ENCODE measurements at regions not wholly inside any gene's neighbourhood (a gene's known extent, or its start where the extent isn't known, plus 50 kb on each side); places are given as distances from the start of the nearest gene placed in this dataset.
"Not testable (repeated sequence)": the region's sequence is repeated elsewhere in the genome, so short reads cannot be mapped to it uniquely, and the experiment has no call there.

DNA sequence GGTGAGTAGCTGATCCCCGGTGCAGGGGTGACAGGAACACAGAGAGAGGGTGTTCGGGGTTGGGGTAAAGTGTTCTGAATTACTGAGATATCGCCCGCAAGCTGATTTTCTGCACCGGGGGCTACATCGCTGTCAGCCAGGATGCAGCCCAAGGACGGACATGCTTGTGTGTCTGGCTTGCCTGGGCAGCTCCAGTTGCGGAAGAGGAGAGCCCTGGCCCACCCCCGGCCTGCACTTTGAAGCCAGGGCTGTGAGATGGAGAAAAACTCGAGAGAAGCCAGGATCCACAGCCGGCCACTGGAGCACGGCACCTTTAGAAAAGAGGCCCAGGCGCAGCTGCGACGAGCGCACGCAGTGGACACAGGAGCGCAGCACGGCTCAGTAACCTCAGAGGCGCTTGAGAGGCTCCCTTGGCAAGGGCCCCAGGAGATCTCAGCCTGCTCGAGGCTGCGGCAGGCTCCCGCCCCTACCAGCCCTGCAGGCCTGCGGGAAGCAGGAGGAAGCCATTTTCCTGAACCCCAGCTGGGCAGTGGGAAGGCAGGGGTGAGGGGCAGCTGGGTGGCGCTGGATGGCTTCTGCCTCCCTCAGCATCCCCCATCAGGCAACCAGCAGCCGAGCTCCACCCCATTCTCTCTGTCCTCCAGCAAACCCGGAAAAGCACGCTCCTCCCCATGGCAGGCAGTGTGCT lies 59.2 kb downstream of the C9orf50 start:
- no peak for DNase-seq (ENCODE audit: low read depth)

DNA sequence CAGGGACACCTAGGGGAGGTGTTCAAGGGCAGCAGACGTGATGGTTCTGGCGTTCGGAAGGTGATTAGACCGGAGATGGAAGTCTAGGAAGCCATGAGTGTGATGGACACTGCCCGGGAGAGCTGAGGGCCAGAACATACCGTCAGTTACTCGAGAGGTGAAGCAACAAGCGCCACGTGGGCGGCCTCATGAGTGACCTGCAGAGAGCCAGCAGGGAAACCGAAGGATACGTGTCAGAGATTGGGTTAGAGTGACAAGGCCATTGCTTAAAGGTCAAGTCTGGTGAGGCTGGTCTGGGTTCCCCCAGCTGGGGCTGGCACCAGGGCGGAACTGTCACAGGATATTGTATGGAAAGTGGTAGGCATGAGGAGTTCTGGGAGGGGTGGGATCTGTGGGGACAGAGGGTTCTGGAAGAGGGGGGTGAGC lies 60.0 kb downstream of the C9orf50 start:
- no peak for DNase-seq (ENCODE audit: low read depth)

DNA sequence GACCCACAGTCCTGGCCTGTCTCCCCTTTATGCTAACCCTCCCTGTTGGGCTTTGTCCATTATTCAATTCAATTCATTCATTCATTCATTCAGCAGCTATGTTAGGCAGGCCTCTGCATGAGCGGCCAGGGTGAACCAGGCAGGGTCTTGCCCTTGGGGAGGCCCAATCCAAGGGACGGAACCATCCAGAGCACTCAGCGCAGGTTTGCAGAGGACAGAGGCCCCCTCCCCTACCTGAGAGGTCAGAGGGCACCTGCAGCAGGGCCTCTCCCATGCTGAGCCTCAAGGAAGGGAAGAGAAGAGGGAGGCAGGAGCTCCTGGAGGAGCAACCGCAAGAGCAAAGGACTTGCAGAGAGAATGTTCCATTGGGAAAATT lies 61.4 kb downstream of the C9orf50 start:
- DNase-seq (ENCODE audit: low read depth): no peak

DNA sequence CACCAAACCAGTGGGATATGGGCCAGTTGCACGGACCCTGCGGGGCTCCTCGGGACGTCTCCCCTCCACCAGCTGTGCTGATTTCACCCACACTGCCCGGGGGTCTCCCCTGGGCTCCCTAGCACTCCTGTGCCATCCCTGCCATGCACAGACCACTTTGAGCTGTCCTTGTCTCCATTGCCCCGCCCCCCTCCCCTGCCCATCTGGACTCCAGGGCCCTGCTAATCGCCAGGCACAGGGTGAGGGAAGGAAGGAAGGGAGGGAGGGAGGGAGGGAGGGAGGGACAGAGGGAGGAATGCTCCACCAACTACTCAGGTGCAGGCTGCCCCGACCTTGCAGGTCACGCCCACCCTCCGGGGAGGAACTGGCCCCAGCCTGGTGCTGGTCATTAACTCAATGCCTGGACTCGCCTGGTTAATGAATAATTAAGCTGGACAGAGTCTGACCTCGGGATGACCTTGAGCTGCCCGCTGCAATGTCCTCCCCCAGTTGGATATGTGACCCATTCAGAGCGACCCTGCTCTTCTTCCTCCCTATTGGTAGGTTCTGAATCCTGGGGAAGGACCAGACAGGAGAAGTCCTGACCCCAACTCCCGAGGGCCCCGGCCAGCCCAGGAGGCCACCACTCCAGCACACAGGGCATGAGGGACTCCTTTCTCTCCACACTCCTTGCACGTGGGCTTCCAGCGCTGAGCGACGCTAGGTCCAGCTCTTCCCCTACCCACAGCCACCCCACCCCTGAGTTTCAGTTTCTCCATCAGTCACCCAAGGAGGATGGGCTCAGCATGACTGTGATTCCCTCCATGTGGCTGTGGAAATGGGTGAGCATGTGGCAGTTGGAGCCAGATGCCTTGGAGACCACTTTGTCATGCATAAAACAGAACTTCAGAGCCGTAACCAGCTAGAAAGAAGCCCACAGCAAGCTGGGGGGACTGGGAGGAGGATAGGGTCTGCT lies 62.1 kb downstream of the C9orf50 start:
- no peak for DNase-seq (ENCODE audit: low read depth)

DNA sequence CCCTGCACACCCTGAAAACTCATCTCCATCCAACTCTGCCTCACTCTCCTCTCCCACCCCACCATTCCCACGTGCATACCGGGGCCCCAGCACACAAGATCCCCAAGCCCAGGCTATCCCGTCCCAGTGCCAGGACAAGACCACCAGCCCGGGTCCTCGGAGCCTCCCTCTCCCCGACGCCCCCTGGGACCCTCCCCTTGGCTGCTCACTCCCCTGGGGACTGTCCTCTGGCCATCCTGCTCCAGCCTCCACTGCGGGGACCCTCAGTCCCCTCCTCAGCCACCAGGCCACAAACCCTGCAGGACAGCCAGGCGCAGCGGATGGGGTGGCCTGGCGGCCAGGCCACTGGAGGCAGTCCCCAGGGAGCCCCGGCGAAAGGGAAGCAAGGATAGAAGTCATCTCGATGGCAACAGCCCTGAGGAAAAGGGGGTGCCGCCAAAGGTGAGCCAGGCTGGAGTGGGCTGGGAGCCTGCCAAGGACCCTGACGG lies 62.8 kb downstream of the C9orf50 start:
- no peak for DNase-seq (ENCODE audit: low read depth)

DNA sequence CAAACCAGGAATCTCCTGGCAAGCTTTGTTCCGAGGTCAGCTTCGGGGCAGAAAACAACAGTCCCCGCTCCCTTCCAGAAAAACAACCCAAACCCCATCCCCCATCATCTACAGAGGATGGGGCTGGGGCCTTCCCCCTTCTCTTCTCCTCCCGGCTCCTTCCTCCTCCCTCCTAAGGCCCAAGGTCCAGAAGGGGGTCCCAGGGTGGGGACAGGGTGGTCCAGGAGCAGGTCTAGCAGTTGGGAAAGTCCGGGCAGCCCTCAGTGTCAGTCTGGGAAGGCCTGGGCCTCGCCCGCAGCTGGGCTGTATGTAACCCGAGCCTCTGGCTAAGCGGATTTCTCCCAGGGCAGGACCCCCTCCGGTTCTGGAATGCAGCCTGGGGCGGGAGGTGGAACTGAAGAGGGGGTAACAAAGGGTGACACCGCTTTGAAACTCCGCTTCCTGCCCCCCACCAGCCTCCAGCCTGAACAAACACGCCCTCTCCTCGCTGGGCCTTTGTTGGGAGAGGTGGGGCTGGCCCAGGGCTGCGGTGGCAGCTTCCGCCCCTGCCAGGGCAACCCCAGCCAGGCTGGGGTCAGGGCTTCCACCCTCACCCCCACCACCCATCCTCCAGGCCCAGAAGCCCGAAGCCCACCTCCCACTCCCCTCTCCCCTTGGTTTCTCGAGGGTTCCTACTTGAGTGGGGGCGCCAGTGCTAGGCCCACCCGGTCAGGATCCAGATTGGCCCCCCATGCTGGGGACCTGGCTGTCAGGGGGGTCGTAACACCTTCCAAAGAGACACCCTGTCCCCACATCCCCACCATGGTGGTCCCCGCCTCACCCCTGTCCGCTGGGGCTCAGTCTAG lies 63.5 kb downstream of the C9orf50 start:
- DNase-seq (ENCODE audit: low read depth): no peak

DNA sequence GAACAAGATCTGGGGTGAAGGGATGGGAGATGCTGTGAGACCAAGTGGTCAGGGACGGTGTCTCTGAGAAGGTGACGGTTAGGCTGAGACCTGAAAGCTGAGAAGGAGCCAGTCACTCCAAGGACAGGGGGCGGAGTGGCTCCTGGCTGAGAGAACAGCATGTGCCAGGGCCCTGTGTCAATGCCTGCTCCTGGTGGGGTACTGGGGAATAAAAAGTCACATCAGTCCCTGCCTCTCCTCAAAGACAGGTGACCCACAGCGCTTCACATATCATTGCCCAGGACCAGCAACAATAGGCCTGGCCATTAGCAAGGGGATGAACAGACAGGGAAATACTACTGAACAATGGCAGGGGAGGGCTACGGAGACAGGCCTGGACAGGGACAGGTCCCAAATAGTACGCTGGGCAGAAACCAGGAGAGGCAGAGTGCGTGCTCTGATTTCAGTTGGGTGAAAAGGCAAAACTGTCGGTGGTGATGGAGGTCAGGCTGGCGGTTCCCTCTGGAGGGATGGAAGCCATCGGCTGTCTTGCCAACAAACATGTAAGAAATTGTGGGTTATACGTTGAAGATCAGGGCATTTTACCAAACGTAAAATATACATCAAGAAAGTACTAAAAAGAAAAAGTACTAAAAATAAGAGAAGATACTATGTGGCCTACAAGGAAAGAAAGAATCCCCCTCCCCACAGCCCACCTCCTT lies 64.3 kb downstream of the C9orf50 start:
- no peak for DNase-seq (ENCODE audit: low read depth)

DNA sequence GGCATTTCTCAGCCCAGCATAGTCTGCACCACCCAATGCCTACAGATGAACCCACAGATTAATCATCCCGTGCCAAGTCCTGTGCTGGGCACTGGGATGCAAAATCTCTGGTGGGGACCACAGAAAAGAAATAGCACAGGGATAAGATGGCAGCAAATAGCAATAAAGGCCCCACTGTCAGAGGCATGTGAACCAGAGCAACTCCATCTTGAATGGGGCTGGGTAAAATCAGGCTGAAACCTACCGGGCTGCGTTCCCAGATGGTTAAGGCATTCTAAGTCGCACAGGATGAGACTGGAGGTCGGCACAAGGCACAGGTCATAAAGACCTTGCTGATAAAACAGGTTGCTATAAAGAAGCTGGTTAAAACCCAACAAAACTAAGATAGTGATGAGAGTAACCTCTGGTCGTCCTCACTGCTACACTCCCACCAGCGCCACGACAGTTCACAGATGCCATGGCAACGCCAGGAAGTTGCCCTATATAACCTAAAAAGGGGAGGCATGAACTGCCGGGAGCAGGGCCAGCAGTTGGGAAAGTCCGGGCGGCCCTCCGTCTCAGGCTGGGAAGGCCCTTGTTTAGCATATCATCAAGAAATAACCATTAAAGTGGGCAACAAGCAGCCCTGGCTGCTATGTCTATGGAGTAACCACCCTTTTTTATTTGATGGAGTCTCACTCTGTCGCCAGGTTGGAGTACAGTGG lies 65.2 kb downstream of the C9orf50 start:
- no peak for DNase-seq (ENCODE audit: low read depth)

DNA sequence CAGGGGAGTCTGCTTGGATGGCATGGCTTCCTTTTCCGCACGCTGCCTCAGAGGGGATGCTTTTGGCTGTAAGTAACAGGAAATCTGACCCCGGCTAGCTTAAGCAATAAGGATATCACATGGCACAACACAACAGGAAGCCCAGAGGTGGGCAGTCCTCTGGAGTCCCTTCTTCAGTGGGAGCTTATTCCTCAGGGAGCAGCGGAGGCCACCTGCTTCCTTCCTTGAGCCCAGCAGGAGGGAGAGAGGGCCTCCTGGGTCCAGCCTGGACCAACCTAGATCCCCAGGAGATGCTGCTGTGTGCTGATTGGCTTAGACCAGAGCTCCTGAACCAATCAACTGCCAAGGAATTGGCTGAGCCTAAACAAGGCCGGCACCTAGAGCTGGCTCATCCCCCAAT lies 66.3 kb downstream of the C9orf50 start:
- DNase-seq (ENCODE audit: low read depth): no peak

DNA sequence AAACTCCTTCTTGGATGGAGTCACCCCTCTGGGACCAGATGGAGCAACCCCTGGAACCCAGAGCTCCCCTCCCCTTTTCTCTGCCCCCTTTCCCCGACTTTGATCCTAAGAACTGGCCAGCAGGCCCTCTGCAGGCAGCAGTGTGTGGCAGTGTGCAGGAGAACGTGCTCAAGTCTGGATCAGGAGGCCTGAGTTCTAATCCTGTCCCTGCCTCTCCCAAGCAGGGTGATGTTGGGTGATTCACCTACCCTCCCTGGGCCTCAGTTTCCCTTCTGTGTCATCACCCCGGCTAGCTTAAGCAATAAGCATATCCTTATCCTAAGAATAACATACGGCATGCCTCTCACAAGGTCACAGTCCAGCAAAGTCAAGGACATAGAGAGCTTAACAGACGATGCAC lies 67.6 kb downstream of the C9orf50 start:
- no peak for DNase-seq (ENCODE audit: low read depth)

DNA sequence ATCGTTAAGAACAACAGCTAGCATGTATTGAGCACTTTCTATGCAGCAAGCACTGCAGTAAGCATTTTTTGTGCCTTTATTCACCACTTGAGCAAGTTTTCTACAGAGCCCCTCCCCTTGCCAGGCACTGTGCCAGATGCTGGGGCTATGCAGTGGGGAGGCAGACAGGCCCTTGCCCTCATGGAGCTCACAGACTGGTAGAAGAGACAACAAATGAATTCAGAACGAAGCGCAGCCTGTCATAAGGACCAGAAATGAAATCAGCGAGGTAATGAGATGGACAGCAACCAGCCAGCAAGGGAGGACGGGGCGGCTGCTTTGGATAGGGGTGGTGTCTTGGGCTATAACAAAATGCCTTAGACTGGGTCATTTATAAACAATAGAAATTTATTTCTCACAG lies 68.8 kb downstream of the C9orf50 start:
- DNase-seq (ENCODE audit: low read depth): no peak

DNA sequence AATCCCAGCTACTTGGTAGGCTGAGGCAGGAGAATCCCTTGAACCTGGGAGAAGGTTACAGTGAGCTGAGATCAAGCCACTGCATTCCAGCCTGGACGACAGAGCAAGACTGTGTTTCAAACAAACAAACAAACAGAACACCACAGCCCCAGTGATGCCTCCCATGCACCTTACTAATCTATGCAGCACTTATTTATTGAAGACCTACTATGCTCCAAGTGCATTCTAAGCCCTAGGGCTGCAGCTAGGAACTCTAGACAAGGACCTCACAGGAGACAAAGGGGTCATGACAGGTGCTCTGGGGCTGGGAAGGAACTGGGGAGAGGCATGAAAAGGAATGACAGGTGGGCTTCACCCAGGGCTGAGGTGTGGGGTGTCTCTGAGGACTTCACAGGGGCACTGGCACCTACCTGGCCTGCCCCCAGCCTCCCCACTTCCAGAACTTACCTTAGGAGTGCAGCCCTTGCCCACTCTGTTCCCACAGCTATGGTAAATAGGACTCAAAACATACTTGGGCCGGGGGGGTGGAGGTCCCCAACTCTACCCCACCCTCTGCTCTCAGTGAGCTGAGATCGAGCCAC lies 69.4 kb downstream of the C9orf50 start:
- no peak for DNase-seq (ENCODE audit: low read depth)

DNA sequence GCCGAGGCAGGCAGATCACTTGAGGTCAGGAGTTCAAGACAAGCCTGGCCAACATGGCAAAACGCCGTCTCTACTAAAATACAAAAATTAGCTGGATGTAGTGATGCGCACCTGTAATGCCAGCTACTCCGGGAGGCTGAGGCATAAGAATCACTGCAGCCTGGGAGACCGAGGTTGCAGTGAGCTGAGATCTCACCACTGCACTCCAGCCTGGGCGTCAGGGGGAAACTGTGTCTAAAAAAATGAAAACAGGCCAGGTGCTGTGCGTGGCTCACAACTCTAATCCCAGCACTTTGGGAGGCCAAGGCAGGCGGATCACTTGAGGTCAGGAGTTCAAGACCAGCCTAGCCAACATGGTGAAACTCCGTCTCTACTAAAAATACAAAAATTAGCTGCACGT lies 69.9 kb downstream of the C9orf50 start:
- DNase-seq (ENCODE audit: low read depth): not testable (repeated sequence)

DNA sequence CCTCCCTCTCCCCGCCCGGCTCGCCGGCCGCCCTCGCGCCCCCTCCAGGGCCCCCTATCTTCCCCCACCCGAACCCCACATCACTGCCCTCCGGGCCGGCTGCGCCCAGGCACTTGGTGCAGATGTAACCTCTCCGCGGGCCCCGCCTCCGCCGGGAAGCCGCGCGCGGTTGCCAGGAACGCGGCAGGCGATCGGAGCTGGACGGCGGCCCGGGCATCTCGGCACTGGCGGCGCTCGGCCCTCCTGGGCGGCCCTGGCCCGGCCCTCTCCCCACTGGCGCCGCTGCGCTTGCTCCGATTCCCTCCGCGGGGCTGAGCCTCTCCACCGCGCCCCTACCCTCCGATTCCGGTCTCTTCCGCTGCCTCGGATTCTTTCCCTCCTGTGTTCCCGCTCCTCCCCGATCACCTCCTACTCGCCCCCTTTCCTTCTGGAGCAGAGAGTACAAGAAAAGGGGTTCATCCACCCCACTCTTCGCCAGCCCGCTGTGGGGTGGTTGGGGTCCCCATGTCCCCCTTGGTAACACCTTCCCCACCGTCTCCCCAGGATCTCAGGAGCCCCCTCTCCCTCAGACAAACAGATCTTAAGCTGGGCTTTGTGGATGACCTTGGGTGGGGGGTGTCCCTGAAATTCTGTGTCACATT lies 70.6 kb downstream of the C9orf50 start:
- DNase-seq (ENCODE audit: low read depth): no peak

DNA sequence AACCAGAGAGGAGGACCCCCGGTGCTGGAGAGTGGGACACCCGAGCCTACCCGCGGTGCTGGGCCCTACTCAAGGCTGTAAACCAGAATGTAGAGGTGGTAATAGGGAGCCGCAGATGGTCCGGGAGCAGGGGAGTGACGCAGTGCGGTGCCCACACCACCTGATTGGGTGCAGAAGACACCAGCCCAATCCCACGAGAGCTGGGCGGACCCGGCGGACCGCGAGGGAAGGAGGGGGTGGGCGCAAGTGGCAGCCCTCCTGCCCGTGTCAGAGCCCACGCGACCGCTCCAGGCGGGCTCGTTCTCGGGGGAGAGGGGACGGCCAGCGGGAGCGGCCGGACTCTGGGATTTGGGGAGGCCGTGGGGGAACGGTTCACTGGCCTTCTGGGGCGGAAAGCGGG lies 71.2 kb downstream of the C9orf50 start:
- no peak for DNase-seq (ENCODE audit: low read depth)

DNA sequence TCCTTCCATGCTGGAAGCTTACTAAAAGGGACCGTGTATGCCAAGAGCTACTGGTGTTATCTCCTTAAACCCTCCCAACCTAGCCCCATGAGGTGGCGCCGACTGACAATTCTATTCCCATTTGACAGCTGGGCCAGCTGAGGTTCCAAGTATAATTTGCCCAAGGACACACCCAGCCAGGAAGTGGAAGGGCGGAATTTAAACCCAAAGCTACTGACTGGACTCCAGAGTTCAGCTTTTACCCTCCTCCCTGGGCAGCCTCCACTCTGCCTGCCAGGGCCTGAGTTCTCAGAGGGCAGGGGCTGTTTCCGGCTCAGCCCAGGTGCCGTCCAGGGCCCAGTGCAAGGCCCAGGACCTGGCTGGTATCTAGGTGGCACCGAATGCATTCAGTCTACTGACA lies 71.8 kb downstream of the C9orf50 start:
- DNase-seq (ENCODE audit: low read depth): no peak

DNA sequence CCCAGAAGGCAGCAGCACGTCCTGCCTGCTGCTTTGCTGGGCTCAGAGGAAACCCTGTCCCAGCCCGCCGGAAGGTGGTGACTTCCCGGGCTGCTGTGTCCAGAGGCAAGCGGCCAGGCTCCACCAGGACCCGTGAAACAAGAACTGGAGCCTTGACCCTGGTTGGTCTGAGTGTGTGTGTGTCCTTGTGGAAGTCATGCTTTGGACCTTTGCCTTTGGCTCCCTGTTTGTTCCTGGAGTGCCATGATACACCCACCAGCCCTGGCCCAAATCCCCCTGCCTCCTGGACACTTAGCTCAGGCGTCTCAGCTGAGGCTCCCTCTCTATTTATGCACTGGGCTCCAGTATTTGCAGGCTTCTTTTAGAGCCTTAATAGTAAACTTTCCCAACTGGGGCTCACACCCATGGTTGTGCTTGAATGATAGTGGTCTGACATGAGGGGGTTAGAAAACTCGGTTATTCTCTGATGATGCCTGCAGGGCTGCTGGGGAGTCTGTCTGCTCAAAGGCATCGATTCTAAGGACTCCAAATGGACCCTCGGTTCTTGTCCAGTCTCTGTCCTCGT lies 72.2 kb downstream of the C9orf50 start:
- no peak for DNase-seq (ENCODE audit: low read depth)

DNA sequence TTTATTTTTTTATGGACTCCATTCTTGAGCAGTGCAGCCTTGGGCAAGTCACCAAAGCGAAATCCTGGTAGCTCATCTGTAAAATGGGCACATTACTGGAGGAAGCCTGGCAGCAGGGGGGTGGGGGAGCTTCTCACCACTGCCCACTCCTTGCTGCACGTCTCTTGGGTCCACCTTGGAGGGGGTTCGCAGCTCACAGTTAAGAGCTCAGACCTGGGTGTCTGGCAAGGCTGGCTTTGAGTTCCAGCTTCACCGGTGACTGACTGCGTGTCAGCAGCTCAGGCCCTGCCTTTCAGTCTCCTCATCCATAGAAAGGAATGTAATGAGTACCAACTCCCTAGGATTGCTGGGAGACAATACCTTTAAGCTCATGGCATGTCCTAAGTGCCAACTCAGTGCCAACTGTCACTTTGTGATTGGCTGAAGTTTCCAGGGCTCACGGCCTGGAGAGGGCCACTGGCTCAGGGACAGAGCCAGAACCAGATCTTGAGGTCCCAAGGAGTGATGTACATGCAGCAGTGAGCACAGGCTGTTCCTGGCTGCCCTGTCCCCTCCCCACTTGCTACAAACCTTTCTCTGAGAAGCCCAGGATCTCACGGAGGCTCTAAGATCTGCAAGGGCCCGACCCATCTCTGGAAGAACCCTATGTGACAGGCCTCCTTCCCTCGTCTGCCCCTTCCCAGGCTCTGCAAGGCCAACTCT lies 72.9 kb downstream of the C9orf50 start:
- no peak for DNase-seq (ENCODE audit: low read depth)

DNA sequence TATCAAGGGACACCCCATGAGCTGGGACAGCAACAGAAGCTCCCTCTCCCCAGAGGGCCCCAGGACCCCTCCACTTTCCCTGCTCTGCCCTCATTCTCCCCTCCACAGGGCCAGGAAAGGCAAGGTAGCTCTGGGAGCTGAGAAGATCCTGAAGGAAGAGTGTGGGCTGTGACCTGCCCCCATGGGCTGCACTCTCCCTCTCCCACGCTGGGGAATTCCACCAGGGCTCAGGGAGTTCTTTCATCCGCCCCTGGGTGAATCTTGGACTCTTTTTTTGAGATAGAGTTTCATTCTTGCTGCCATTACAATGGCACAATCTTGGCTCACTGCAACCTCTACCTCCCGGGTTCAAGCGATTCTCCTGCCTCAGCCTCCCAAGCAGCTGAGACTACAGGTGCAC lies 73.8 kb downstream of the C9orf50 start:
- no peak for DNase-seq (ENCODE audit: low read depth)
